ENCODE measurements at regions not wholly inside any gene's neighbourhood (a gene's known extent, or its start where the extent isn't known, plus 50 kb on each side); places are given as distances from the start of the nearest gene placed in this dataset.

GRCh38 chr17:77847221-77848085 is 111.0 kb upstream of the TNRC6C start (continued):
- no peak for TF ChIP-seq ARID4A (CRISPR knock-in tag; IDR thresholded peaks at IDR 0.05; ENCODE audit: borderline replicate concordance)
- TF ChIP-seq AHR (CRISPR knock-in tag; IDR thresholded peaks at IDR 0.05) = no peak
- TF ChIP-seq SYNCRIP (IDR thresholded peaks at IDR 0.05; ENCODE audit: insufficient read depth, low read depth, low read length) = no peak

GRCh38 chr17:77848257-77848656 is 110.2 kb upstream of the TNRC6C start:
- H3K4me3 ChIP-seq (replicated peaks in 1 of 3; ENCODE audit: insufficient read depth in 1 of 3, low read depth in 2 of 3, low read length in 3 of 3) = no peak overlapping the region
- H3K27me3 ChIP-seq (ENCODE audit: control insufficient read depth in 1 of 2, insufficient read depth in 2 of 2, low read length in 2 of 2) = peaks cover 10 to 51% of the 10 kb centered on the region in 2 experiments
- 48% methylated on average over 12 of the region's 12 CpGs for WGBS (ENCODE audit: low lambda C conversion rate)
- no peak overlapping the region for H2AFZ ChIP-seq (ENCODE audit: low read length)
- H3K4me1 ChIP-seq (ENCODE audit: insufficient read depth, low read length) = no peaks in the 10 kb centered on the region
- TF ChIP-seq MNT (IDR thresholded peaks at IDR 0.05) (peak; percentile 74), ATF7 (IDR thresholded peaks at IDR 0.05) (peak; percentile 99), ATF7 (CRISPR knock-in tag; IDR thresholded peaks at IDR 0.05) (no peak), CREB1 (IDR thresholded peaks at IDR 0.05) (peak; percentile 98), CREB1 (CRISPR knock-in tag; IDR thresholded peaks at IDR 0.05) (no peak), ZBTB46 (CRISPR knock-in tag; IDR thresholded peaks at IDR 0.05; ENCODE audit: borderline replicate concordance) (no peak), CEBPZ (IDR thresholded peaks at IDR 0.05; ENCODE audit: low read length) (no peak), ZNF713 (CRISPR knock-in tag; IDR thresholded peaks at IDR 0.05) (no peak)
- no peak for ATAC-seq
- intact Hi-C loops (cut with micrococcal nuclease; ENCODE audit: unreplicated experiment) = no loop called here
- H3K4me2 ChIP-seq (ENCODE audit: low read depth, low read length) = no peak overlapping the region
- CTCF ChIA-PET (ENCODE audit: low intra/inter-chr PET ratio, low total read pairs) = no interaction called here
- POLR2A ChIA-PET = interaction anchor here (0.6 kb wide), 1 partner anchor 1178 kb away, joined by 3 read pairs; no protein-coding TSS in a partner anchor
- DNase-seq (ENCODE audit: low spot score) = no peak
- no peak overlapping the region for H3K27ac ChIP-seq (ENCODE audit: extremely low read length, insufficient read depth, low read length)
- in situ Hi-C loops (cut with HindIII; ENCODE audit: extremely low pct_ligation_motif_present, low pct_unique_long_range_greater_than_20kb) = no loop called here
- BruUV-seq (replicated peaks) = no TSS peak
- H3K9me3 ChIP-seq (ENCODE audit: low read length) = no peaks in the 10 kb centered on the region
- no peaks in the 10 kb centered on the region for H4K20me1 ChIP-seq (ENCODE audit: insufficient read depth, low read length)
- H3K36me3 ChIP-seq (replicated peaks in 1 of 2; ENCODE audit: control insufficient read depth in 1 of 2, insufficient read depth in 2 of 2, low read length in 2 of 2) = no peaks in the 10 kb centered on the region
- no peak overlapping the region for H3K9ac ChIP-seq (ENCODE audit: insufficient read depth, low read depth, low read length)
- no peak for FAIRE-seq
- H3K79me2 ChIP-seq (ENCODE audit: insufficient read depth, low read length) = no peaks in the 10 kb centered on the region

Data from HepG2 (cell line).